HepG2 (cell line): ENCODE measurements at regions not wholly inside any gene's neighbourhood (a gene's known extent, or its start where the extent isn't known, plus 50 kb on each side); places are given as distances from the start of the nearest gene placed in this dataset.

Experiments used
- ATAC-seq: fragments of 200-7000 bp; cut with Tn5 transposase; 3 replicates; pipeline ENCODE4 v1.9.1; 2020; ENCODE audit warnings: mild to moderate bottlenecking, moderate library complexity
- BruUV-seq: library from RNA; stranded (reverse); fragments of 400-500 nt; replicated peaks from 2 replicates; lab custom pipeline; 2021; lab: Mats Ljungman, UMichigan
- CTCF ChIA-PET: fragments of 300-600 bp; formaldehyde crosslinking; extraction: SDS; loops from one replicate; lab custom pipeline; 2021; ENCODE audit warnings: low total read pairs, inconsistent platforms, low intra/inter-chr PET ratio; lab: Yijun Ruan, JAX
- POLR2A ChIA-PET: fragments of 350-600 bp; sonication (Branson Sonifier 250); formaldehyde crosslinking; loops from one replicate; lab custom pipeline; 2020; ENCODE audit warnings: antibody characterized with exemption, inconsistent platforms; lab: Yijun Ruan, JAX
- DNase-seq: peaks from one replicate; pipeline ENCODE4 v3.0.0-alpha.2; 2015; ENCODE audit warnings: low spot score
- FAIRE-seq: peaks from 3 replicates; lab custom pipeline; 2011; peaks lifted over from hg19 to GRCh38; lab: Jason Lieb, UNC
- H2AFZ ChIP-seq: one replicate; pipeline ENCODE4 v1.6.1; 2011; ENCODE audit warnings: low read length, inconsistent platforms
- H3K27ac ChIP-seq: fragments of 300-600 bp; 3 replicates; pipeline ENCODE4 v1.8.0; 2011; ENCODE audit warnings: mixed run types, mild to moderate bottlenecking, mixed read lengths, low read length, inconsistent platforms; ENCODE audit not compliant: insufficient read depth; ENCODE audit errors: extremely low read length
- H3K27me3 ChIP-seq, 2 experiments: fragments of 200-600 bp in 1 of 2; 2 replicates in 1 of 2; 3 replicates in 1 of 2; pipeline versions ENCODE4 v1.6.0 to v1.8.0; 2011; ENCODE audit warnings: low read length in 2 of 2, mild to moderate bottlenecking in 2 of 2, moderate library complexity in 2 of 2, inconsistent platforms in 1 of 2; ENCODE audit not compliant: insufficient read depth in 2 of 2, control insufficient read depth in 1 of 2
- H3K36me3 ChIP-seq, 2 experiments: fragments of 200-600 bp in 1 of 2; replicated peaks in 1 of 2; 2 replicates in 1 of 2; 3 replicates in 1 of 2; pipeline versions ENCODE4 v1.5.1 to v1.8.0; 2011; ENCODE audit warnings: low read length in 2 of 2, inconsistent platforms in 1 of 2; ENCODE audit not compliant: insufficient read depth in 2 of 2, control insufficient read depth in 1 of 2
- H3K4me1 ChIP-seq: 2 replicates; pipeline ENCODE4 v1.5.1; 2012; ENCODE audit warnings: low read length, inconsistent platforms; ENCODE audit not compliant: insufficient read depth
- H3K4me2 ChIP-seq: 2 replicates; pipeline ENCODE4 v1.6.0; 2011; ENCODE audit warnings: low read depth, low read length, inconsistent platforms
- H3K4me3 ChIP-seq, 3 experiments: fragments of 200-600 bp in 1 of 3; sonication (generic), shearing (Covaris generic) in 1 of 3; replicated peaks in 1 of 3; 2 replicates each; pipeline ENCODE4 v1.5.1; 2011 to 2016; ENCODE audit warnings: low read length in 3 of 3, inconsistent platforms in 2 of 3, low read depth in 2 of 3, mild to moderate bottlenecking in 2 of 3, control low read depth in 1 of 3, mixed read lengths in 1 of 3; ENCODE audit not compliant: insufficient read depth in 1 of 3
- H3K79me2 ChIP-seq: one replicate; pipeline ENCODE4 v1.6.1; 2011; ENCODE audit warnings: low read length, inconsistent platforms; ENCODE audit not compliant: insufficient read depth
- H3K9ac ChIP-seq: 2 replicates; pipeline ENCODE4 v1.6.0; 2011; ENCODE audit warnings: mild to moderate bottlenecking, low read depth, low read length, inconsistent platforms; ENCODE audit not compliant: insufficient read depth
- H3K9me3 ChIP-seq: 2 replicates; pipeline ENCODE4 v1.5.1; 2012; ENCODE audit warnings: mild to moderate bottlenecking, low read length
- H4K20me1 ChIP-seq: 2 replicates; pipeline ENCODE4 v1.6.0; 2011; ENCODE audit warnings: inconsistent platforms, mild to moderate bottlenecking, low read length, moderate library complexity; ENCODE audit not compliant: insufficient read depth
- ARHGAP35 ChIP-seq: sonication (generic); formaldehyde crosslinking; IDR thresholded peaks from 2 replicates; pipeline ENCODE4 v1.9.0; 2022; ENCODE audit warnings: mild to moderate bottlenecking, inconsistent platforms, moderate library complexity, missing genetic modification reagents, borderline replicate concordance
- BATF2 ChIP-seq: sonication (generic); formaldehyde crosslinking; IDR thresholded peaks from 2 replicates; pipeline ENCODE4 v1.8.0; 2022; ENCODE audit warnings: mild to moderate bottlenecking, missing genetic modification reagents, moderate library complexity
- FOSL2 ChIP-seq: sonication (generic); formaldehyde crosslinking; IDR thresholded peaks from 2 replicates; pipeline ENCODE4 v1.4.0; 2020; ENCODE audit warnings: missing genetic modification reagents
- GABPB1 ChIP-seq: IDR thresholded peaks from 2 replicates; pipeline ENCODE4 v1.6.1; 2016; ENCODE audit warnings: mild to moderate bottlenecking, missing genetic modification reagents, moderate library complexity, missing compliant biosample characterization
- HMGXB4 ChIP-seq, 2 experiments: sonication (generic) in 1 of 2; formaldehyde crosslinking in 1 of 2; IDR thresholded peaks; 2 replicates each; pipeline versions ENCODE4 v1.4.0 to v1.6.1; 2018 to 2020; ENCODE audit warnings: missing genetic modification reagents in 2 of 2, borderline replicate concordance in 1 of 2, low read depth in 1 of 2, mild to moderate bottlenecking in 1 of 2, missing biosample characterization in 1 of 2
- KLF6 ChIP-seq: IDR thresholded peaks from 2 replicates; pipeline ENCODE4 v1.8.0; 2016; ENCODE audit warnings: missing biosample characterization, missing genetic modification reagents
- MED13 ChIP-seq: sonication (generic); formaldehyde crosslinking; IDR thresholded peaks from 2 replicates; pipeline ENCODE4 v1.5.0; 2020; ENCODE audit warnings: missing genetic modification reagents
- PHB2 ChIP-seq: fragments of 450-650 bp; IDR thresholded peaks from 2 replicates; pipeline ENCODE4 v1.6.1; 2018; ENCODE audit not compliant: partially characterized antibody
- RFX5 ChIP-seq: IDR thresholded peaks from 2 replicates; pipeline ENCODE4 v1.6.1; 2011; ENCODE audit warnings: low read depth, low read length, improper control_type of control experiment
- SNAI1 ChIP-seq: sonication (generic); formaldehyde crosslinking; IDR thresholded peaks from 2 replicates; pipeline ENCODE4 v1.5.0; 2020; ENCODE audit warnings: mild to moderate bottlenecking, missing genetic modification reagents, borderline replicate concordance
- SNAPC2 ChIP-seq: sonication (generic); formaldehyde crosslinking; IDR thresholded peaks from 2 replicates; pipeline ENCODE4 v1.8.1; 2022; ENCODE audit warnings: mild to moderate bottlenecking, missing genetic modification reagents
- SRSF4 ChIP-seq: fragments of 200-400 bp; formaldehyde crosslinking; IDR thresholded peaks from one replicate; pipeline ENCODE4 v1.6.1; 2018; ENCODE audit warnings: mild to moderate bottlenecking, low read depth, low read length, moderate library complexity; ENCODE audit not compliant: poor library complexity, severe bottlenecking
- STAT5B ChIP-seq: sonication (generic); formaldehyde crosslinking; IDR thresholded peaks from 2 replicates; pipeline ENCODE4 v1.4.0; 2020; ENCODE audit warnings: missing genetic modification reagents
- TEAD2 ChIP-seq: sonication (generic); formaldehyde crosslinking; IDR thresholded peaks from 2 replicates; pipeline ENCODE4 v1.9.0; 2021; ENCODE audit warnings: missing genetic modification reagents
- USF2 ChIP-seq, 2 experiments: sonication (generic) in 1 of 2; formaldehyde crosslinking in 1 of 2; IDR thresholded peaks; 2 replicates each; pipeline versions ENCODE4 v1.5.1 to v1.6.1; 2011 to 2020; ENCODE audit warnings: borderline replicate concordance in 1 of 2, low read depth in 1 of 2, low read length in 1 of 2, mild to moderate bottlenecking in 1 of 2, missing genetic modification reagents in 1 of 2, moderate library complexity in 1 of 2
- ZEB1 ChIP-seq: IDR thresholded peaks from 2 replicates; pipeline ENCODE4 v1.6.1; 2012; ENCODE audit warnings: mild to moderate bottlenecking, low read depth, inconsistent platforms; ENCODE audit not compliant: insufficient replicate concordance
- ZNF180 ChIP-seq: sonication (generic); formaldehyde crosslinking; IDR thresholded peaks from 2 replicates; pipeline ENCODE4 v1.4.0; 2020; ENCODE audit warnings: low read depth, missing genetic modification reagents, borderline replicate concordance
- ZSCAN25 ChIP-seq: sonication (generic); formaldehyde crosslinking; IDR thresholded peaks from 2 replicates; pipeline ENCODE4 v1.8.0; 2022; ENCODE audit warnings: mild to moderate bottlenecking, missing genetic modification reagents
- WGBS: methylation state at CpG from one replicate; pipeline ENCODE4 v1.1.6; 2017; ENCODE audit warnings: low lambda C conversion rate; 5-methylcytosine and 5-hydroxymethylcytosine counted together
- in situ Hi-C: cut with HindIII; loops from 2 replicates; pipeline ENCODE4 v1.10.0; 2017; ENCODE audit warnings: low pct_unique_long_range_greater_than_20kb; ENCODE audit not compliant: extremely low pct_ligation_motif_present
- intact Hi-C: fragments of 100-400 bp; cut with micrococcal nuclease; formaldehyde crosslinking; loops from one replicate; pipeline ENCODE4 v1.10.0; 2022; ENCODE audit not compliant: unreplicated experiment

- TF ChIP-seq SNAI1 (CRISPR knock-in tag) = no peak
- TF ChIP-seq BATF2 (CRISPR knock-in tag) = no peak
Observed at GRCh38 chr6:22433745-22434144, 135.6 kb upstream of the HDGFL1 start (continued).

- Histone ChIP-seq H3K4me2 (no peak overlapping the region), H3K79me2 (no peaks in the 10 kb centered on the region), H3K9me3 (peaks cover 76% of the 10 kb centered on the region), H3K27ac (no peak overlapping the region), H2AFZ (no peak overlapping the region), H3K9ac (no peak overlapping the region), H3K27me3 (no peaks in the 10 kb centered on the region), H3K4me1 (no peaks in the 10 kb centered on the region), H3K4me3 (no peak overlapping the region), H4K20me1 (no peaks in the 10 kb centered on the region), H3K36me3 (no peaks in the 10 kb centered on the region)
- ATAC-seq (no peak), DNase-seq (no peak), FAIRE-seq (no peak)
- 50% methylated on average over 4 of the region's 4 CpGs for WGBS
- POLR2A ChIA-PET = no interaction called here
- in situ Hi-C loops (no loop called here), intact Hi-C loops (no loop called here)
- no TSS peak for BruUV-seq
- CTCF ChIA-PET = no interaction called here
- no peak for TF ChIP-seq BATF2 (CRISPR knock-in tag)
- TF ChIP-seq KLF6 (CRISPR knock-in tag) = no peak
- TF ChIP-seq SRSF4 = no peak
- TF ChIP-seq PHB2 = no peak
- TF ChIP-seq GABPB1 (CRISPR knock-in tag) = no peak
- no peak for TF ChIP-seq ZSCAN25 (CRISPR knock-in tag)
- TF ChIP-seq FOSL2 (CRISPR knock-in tag) = no peak
- no peak for TF ChIP-seq STAT5B (CRISPR knock-in tag)
- TF ChIP-seq MED13 (CRISPR knock-in tag) = no peak
- TF ChIP-seq ZEB1 = no peak
- no peak for TF ChIP-seq HMGXB4 (CRISPR knock-in tag; IDR thresholded peaks at IDR 0.05; ENCODE audit: borderline replicate concordance in 1 of 2, low read depth in 1 of 2)
- no peak for TF ChIP-seq ZNF180 (CRISPR knock-in tag)
- TF ChIP-seq ARHGAP35 (CRISPR knock-in tag) = no peak
- TF ChIP-seq RFX5 = no peak
- TF ChIP-seq SNAPC2 (CRISPR knock-in tag) = no peak
- no peak for TF ChIP-seq USF2 (IDR thresholded peaks at IDR 0.05; ENCODE audit: low read depth, low read length)
- no peak for TF ChIP-seq USF2 (CRISPR knock-in tag; IDR thresholded peaks at IDR 0.05; ENCODE audit: borderline replicate concordance)
- TF ChIP-seq TEAD2 (CRISPR knock-in tag) = no peak
Observed at GRCh38 chr6:22435151-22435550, 134.2 kb upstream of the HDGFL1 start.
